ENCODE measurements at regions not wholly inside any gene's neighbourhood (a gene's known extent, or its start where the extent isn't known, plus 50 kb on each side); places are given as distances from the start of the nearest gene placed in this dataset.

- no peak for DNase-seq (ENCODE audit: low read depth)
- in situ Hi-C loops (cut with HindIII; ENCODE audit: low sequenced_read_pairs): no loop called here
- no peak overlapping the region for H3K4me3 ChIP-seq (ENCODE audit: low read depth, low read length)
- no peak for TF ChIP-seq CTCF (IDR thresholded peaks at IDR 0.05; ENCODE audit: low read depth, low read length, missing control alignments)
These were observed 275.5 kb upstream of the ROPN1 start for GRCh38 chr3:124267406-124267805.

- H3K4me3 ChIP-seq (ENCODE audit: low read depth, low read length): no peak overlapping the region
- no peak for DNase-seq (ENCODE audit: low read depth)
- in situ Hi-C loops (cut with HindIII; ENCODE audit: low sequenced_read_pairs): no loop called here
- TF ChIP-seq CTCF (IDR thresholded peaks at IDR 0.05; ENCODE audit: low read depth, low read length, missing control alignments): no peak
These were observed 276.4 kb upstream of the ROPN1 start for GRCh38 chr3:124268355-124268754.

- in situ Hi-C loops (cut with HindIII; ENCODE audit: low sequenced_read_pairs): no loop called here
- no peak overlapping the region for H3K4me3 ChIP-seq (ENCODE audit: low read depth, low read length)
- DNase-seq (ENCODE audit: low read depth): no peak
- TF ChIP-seq CTCF (IDR thresholded peaks at IDR 0.05; ENCODE audit: low read depth, low read length, missing control alignments): no peak
These were observed 277.7 kb upstream of the ROPN1 start for GRCh38 chr3:124269619-124270018.

- H3K4me3 ChIP-seq (ENCODE audit: low read depth, low read length): no peak overlapping the region
- DNase-seq (ENCODE audit: low read depth): no peak
- TF ChIP-seq CTCF (IDR thresholded peaks at IDR 0.05; ENCODE audit: low read depth, low read length, missing control alignments): no peak
- in situ Hi-C loops (cut with HindIII; ENCODE audit: low sequenced_read_pairs): no loop called here
These were observed 280.8 kb upstream of the ROPN1 start for GRCh38 chr3:124272605-124273151.

GRCh38 chr3:124273651-124274050, 281.7 kb upstream of the ROPN1 start:
- no peak overlapping the region for H3K4me3 ChIP-seq (ENCODE audit: low read depth, low read length)
- no peak for TF ChIP-seq CTCF (IDR thresholded peaks at IDR 0.05; ENCODE audit: low read depth, low read length, missing control alignments)
- in situ Hi-C loops (cut with HindIII; ENCODE audit: low sequenced_read_pairs): no loop called here
- DNase-seq (ENCODE audit: low read depth): no peak

GRCh38 chr3:124274051-124274450, 282.1 kb upstream of the ROPN1 start:
- no peak overlapping the region for H3K4me3 ChIP-seq (ENCODE audit: low read depth, low read length)
- TF ChIP-seq CTCF (IDR thresholded peaks at IDR 0.05; ENCODE audit: low read depth, low read length, missing control alignments): no peak
- DNase-seq (ENCODE audit: low read depth): no peak
- in situ Hi-C loops (cut with HindIII; ENCODE audit: low sequenced_read_pairs): no loop called here

- in situ Hi-C loops (cut with HindIII; ENCODE audit: low sequenced_read_pairs): no loop called here
- DNase-seq (ENCODE audit: low read depth): no peak
- TF ChIP-seq CTCF (IDR thresholded peaks at IDR 0.05; ENCODE audit: low read depth, low read length, missing control alignments): no peak
- no peak overlapping the region for H3K4me3 ChIP-seq (ENCODE audit: low read depth, low read length)
These were observed 283.5 kb upstream of the ROPN1 start for GRCh38 chr3:124275412-124275811.
